Hematopoietic multipotent progenitor cell treated with erythropoietin and hydrocortisone succinate and interleukin-3 and kit ligand, for 8 days (in vitro differentiated cells): ENCODE measurements at regions not wholly inside any gene's neighbourhood (a gene's known extent, or its start where the extent isn't known, plus 50 kb on each side); places are given as distances from the start of the nearest gene placed in this dataset.
"Not testable (repeated sequence)": the region's sequence is repeated elsewhere in the genome, so short reads cannot be mapped to it uniquely, and the experiment has no call there.

ENCODE experiments used
- DNase-seq: peaks from one replicate; pipeline ENCODE4 v3.0.0-alpha.2; 2015

DNA sequence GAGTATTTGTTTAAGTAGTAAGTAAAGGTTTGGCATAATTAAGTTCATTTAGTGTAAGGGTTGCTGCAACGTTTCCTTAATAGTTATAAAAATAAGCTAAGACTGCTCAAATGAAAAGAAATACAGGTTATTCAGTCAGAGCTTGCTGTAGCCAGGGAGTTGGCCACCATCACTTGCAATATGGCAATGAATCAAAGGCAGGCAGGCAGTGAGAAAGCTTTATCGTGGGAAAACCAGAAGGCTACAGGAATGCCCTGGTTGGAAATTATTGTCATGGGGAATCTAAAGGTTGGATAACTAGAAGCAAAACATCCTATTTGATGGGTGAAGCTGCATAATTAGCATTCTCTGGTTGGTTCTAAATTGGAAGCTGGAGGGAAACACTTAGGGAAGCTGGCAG, 1286.4 kb upstream of the CDH18 start:
- DNase-seq, result not testable (repeated sequence)

DNA sequence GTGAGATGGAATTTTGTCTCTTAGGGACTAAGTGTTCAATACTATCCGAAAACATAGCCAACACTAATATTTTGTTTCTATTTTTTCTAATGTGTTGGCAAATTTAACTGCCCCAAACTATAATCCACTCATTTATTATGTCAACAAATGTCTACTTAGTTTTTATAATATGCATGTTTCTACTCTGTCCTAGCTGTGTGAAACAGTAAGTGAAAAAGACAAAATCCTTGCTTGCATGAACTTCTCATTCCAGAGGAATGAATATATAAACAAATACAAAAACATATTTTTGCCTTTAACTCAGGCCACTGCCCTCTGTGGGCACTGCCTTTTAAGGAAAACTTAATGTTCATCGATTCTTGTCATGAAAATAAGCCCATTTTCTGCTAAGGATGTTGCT, 1275.4 kb upstream of the CDH18 start:
- DNase-seq, result no peak

DNA sequence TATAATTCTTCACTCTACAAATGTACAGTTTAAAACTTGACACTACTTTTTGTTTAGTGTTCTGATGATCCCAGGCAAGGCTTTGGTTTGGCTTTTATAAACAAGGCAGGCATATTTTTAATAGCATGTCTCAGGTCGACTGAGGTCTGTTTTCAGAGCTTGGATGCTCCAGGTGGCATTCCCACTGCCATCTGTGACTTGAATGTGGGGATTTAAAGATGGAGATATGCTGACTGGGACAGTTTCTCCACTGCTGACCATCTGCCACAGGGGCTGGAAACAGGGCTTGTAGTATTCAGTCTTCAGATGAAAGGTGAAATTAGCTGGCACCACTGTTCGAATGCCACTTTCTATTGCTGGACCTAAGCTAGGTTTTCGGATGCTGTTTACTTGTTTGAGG, 1266.2 kb upstream of the CDH18 start:
- no peak for DNase-seq

DNA sequence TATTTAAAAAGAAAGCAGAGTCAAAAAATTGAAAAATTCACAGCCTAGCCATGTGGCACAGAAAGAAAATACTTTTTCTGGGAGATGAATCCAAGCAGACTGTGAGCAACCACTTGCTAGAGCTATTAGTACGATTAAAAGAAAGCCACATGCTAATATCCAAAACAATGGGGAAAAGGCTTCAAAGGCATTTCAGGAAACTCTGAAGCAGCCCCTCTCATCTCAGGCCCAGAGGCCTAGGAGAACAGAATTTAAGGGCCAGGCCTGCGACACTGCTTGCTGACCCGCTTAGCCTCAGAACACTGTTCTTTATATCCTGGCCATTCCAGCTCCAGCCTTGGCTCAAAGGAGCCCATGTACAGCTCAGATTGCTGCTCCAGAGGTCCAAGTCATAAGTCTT, 1257.0 kb upstream of the CDH18 start:
- no peak for DNase-seq

DNA sequence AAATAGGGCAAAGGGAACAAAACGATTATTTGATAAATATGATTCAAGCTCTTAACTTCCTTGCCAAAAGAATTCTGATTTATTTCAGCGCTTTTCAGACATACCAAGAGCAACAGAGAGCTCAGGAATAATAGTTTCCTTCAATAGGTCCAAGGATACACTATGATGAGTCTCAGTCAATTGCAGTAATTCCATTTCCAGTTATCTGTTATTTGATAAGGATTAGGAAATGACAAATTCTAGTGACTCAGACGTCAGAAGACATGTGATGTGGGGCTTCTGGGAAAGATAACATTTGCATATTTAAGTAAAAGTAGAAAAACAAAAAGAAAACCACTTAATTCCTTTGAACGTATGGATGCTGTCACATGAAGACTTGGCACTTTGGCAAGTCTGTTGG, 1250.8 kb upstream of the CDH18 start:
- DNase-seq, result no peak

DNA sequence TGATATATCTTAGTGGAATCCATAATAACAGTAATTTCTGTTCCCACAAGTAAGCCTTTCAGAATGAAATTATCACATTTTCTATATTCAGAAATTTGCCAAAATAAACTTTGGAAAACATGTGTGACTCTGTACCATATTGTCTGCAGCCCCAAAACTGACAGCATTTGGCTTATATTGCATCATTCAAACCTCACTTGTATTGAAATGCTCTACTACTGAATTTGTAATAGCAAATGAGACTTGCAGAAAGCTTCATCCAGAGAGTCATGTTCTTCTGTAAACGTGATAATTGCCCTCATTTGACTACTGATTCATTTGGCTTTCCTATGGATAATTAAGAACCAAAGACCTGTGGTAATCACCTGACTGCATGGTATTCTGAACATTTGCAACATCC, 1249.5 kb upstream of the CDH18 start:
- DNase-seq, result no peak

DNA sequence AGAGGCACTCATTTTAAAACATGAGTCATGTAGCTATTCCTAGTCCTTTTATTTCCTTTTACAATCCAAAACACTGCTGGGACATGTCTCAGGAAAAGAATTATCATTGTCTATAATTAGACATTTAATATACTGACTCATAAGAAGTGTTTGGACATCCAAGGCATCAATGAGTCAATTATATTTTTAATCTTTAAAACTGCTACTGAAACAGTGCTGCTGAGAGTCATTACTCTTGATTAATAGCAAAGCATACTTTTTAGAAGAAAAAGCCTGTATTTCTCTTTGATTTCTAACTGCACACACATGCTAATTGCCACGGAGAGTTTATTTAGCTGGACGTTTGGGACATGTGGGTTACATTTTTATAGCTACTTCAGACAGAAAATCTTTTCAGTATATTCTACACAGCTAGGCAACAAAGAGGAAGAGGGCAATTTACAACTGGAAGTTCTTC, 1249.0 kb upstream of the CDH18 start:
- DNase-seq, result no peak

DNA sequence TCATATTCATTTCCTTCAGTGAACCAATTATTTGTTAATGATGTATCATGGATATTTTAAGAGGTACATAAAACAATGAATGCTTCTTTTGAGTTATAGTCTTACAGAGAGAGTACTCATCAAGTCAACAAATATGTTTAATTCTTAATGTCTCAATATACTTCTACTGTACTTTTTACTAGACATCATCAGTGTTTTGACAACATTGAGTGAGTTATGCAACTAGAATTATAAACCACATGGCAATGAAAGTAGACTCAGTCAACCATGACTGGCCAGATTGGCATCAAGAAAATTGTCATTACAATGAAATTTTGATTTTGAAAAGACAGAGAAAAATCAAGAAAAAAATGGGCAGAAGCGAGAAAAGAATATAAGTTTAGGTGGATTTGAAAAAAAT, 1248.1 kb upstream of the CDH18 start:
- no peak for DNase-seq

DNA sequence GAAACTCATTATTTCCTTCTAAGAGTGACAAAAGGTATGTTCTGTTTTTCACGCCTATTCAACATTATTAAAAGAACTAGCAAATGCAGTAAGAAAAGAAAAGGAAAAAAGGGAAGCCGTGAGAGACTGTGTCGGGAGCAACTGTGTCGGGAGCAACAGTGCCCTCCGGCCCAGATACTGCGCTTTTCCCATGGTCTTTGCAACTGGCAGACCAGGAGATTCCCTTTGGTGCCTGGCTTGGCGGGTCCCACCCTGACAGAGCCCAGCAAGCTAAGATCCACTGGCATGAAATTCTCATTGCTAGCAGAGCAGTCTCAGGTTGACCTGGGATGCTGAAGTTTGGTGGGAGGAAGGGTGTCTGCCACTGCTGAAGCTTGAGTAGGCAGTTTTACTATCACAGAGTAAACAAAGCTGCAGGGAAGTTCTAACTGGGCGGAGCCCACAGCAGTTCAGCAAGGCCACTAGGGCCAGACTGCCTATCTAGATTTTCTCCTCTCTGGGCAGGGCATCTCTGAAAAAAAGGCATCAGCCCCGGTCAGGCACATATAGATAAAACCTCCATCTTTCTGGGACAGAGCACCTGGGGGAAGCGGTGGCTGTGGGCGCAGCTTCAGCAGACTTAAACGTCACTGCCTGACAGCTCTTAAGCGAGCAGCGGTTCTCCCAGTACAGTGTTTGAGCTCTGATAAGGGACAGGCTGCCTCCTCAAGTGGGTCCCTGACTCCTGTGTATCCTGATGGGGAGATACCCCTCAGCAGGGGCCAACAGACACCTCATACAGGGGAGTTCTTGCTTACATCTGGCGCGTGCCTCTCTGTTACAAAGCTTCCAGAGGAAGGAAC, 1237.4 kb upstream of the CDH18 start:
- no peak for DNase-seq

DNA sequence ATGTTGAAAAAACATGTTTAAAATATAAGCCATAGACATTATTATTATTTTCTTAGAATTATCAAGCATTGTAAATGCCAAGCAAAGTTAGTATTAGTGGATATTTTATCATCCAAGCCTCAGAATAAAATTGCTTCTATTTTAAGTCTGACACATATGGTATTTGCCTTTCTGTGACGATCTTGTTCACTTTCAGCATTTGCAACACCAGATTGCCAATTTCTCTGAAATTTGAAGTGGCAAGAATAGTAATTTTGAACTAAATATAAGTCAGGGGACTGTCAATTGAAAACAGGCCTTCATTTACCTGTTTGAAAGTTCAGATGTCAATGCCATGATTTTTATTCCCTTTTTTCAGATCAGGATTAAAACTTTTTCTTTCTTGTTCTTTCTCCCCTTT, 1233.6 kb upstream of the CDH18 start:
- no peak for DNase-seq

DNA sequence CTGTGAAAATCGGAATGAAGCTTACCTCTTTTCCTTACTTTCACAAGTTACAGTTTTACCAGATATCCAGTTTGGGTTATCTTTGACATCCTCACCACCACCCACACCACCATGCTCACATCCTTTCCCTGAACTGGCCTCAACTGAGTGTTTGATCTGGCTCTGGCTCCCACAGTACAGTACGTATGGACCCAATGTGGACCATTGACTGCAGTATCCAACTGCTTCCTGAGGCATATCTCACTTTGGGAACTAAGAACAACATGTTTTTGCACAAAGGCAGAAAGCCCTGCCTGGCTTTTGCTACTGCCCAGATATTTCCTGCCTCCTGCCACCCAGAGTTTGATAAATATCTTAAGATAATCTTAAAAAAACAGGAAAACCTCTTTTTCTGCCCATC, 1232.0 kb upstream of the CDH18 start:
- no peak for DNase-seq

DNA sequence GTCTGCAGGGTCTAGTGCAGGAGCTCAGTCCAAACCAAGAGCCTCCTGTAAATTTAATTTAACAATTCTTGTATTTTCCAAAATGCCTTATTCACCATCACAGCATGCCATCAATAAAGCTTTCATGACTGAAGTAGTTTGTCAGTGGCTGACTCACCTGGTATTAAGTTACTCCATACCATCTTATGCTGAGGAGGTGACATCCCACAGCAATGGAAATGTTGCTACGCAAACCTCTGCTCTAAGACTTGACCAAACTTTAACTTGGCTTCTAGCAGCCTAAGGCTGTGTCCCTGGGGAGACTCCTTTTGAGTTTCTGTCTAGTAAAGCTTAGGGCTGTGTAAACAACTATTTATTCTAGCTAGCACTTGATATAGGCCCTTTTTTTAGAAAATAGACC, 1231.3 kb upstream of the CDH18 start:
- no peak for DNase-seq

DNA sequence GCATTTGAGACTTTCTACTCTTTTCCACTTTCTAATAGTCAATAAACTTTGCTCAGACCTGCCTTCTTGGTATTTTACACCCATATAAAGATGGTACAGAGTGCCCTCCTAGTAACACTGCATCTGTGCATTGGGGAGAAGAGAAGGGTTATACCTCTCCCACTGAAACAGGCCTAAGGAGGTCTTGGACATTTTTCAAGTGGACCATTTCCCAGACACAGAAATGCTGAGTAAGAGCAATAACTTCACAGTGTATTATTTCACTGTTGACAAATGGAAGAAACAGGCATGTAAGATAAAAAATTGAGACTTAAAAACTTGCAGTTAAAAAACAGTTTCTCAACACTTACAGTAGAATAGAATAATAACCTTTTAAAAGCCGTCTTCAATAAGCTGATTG, 1224.0 kb upstream of the CDH18 start:
- DNase-seq, result no peak

DNA sequence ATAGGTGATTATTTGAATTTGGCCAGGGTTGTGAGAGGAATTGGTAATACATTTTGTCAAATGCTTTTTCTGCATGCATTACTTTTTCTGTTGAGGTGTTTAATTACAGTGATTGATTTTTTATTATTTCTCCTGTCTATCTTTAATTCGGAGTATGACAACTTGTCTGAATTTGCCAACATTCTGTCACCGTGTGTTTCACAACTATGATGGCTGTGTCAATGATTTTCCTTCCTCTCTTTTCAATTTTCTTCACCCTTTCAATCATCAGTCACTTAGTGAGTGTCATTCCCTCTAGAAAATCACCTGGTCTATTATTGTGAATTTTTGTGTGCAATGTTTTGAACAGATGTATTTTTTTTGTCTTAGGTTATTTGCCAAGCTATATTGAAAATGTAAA, 1221.4 kb upstream of the CDH18 start:
- no peak for DNase-seq

DNA sequence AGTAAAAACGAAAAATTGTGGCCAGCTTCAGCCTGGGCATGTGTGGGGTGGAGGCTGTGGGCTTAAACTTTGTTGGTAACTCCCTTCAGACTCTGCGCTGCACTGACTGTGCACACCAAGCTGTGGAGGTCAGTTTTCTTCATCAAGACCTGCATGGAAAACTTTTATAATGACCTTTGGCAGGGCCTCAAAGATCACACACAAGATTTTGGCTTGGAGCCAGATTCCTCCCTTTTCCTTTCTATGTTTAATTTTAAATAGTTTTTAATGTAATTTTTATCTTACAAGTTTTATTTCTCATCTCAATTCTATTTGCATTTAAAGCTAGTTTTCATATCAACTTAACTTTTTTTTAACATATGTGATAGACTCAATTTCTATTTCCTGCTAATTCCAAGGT, 1211.1 kb upstream of the CDH18 start:
- DNase-seq, result no peak

DNA sequence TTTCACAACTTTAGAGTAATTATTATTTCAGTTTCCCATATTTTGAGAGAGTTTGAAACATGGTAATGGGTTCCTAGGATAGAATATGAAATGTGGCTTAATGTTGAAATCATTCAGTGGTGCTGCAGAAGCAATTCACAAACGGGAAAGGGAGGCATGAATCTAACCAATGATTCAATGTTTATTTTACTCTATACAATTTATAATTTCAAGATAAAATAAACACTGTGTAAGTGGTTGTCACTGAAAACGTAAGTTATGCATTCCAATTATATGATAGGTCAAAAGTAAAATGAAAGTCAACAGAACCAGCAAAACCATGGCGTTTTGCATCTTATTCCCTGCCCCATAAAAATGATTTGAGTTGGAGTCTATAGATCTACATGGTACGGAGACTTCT, 1207.1 kb upstream of the CDH18 start:
- DNase-seq, result no peak

DNA sequence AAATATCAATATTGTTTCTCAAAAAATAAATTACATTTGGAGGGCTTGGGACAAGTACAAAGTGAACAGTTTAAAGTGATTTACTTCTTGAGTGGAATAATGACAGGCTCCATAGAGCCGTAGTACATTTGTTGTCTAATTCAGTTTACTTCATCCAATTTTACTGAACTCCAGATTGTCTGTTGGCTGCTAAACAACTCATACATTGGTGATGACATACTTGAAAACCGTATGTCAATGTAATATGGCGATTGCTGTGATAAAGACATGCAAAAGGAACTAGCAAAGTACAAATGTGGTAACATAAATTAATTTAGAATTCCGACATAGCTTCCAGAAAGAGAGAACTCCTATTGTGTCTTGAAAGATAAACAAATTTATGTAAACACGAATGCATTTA, 1197.5 kb upstream of the CDH18 start:
- no peak for DNase-seq

DNA sequence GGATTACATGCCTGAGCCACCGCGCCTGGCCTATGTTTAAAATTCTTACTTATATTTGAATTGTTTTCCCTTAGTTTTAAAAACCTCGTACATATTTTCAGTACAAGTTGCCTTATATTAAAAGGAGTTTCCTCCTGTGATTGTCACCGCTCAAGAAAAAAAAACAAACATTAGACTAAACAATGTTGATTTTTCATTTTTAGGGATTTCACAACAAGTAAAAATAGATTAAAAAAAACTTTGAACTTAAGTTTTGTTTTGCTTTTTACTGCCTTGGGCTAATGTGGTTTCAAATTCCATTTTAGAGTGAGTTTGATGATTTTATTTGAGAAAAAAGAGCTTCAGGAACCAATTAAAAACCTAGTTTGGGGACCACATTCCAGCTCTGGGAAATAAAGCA, 1196.6 kb upstream of the CDH18 start:
- no peak for DNase-seq

DNA sequence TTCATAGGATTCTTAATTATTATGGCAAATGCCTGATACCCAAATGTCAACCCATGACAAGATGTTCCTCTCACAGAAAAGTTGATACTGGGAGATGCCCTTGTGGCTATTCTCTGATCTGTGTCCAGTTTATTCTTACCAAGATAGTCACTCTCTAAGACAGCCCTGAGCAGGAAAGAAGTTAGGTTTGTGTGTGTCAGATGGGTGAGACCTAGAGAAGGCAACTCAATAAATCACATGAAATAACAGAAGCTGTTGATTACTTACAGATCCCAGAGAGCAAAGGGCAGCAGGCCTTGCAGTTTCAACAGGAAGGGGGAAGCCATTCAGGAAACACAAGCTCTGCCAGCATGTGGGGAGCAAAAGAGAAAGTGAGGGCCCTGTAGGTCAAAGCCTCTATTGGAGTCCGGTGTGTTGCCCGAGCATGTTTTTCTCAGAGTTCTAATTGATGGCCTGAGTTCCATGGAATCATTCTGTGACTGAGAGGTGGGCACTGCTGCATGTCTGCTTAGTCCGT, 1193.7 kb upstream of the CDH18 start:
- no peak for DNase-seq

DNA sequence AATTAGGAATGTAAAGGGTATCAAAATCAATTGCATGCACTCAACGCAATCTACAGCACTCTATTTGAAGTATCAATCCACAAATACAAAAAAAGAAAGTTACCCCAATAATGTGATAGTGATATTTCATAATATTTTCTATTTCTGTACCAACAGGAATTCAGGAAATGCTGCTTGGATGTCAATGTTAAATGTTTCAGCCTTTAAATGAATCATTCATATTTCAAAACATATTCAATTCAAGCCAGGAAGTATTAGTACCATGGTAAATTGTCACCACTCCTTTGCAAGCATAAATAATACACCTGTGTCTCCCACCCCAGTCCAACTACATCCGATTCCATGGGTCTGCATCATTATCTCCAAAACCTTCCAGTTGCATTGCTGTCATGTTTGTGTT, 1185.5 kb upstream of the CDH18 start:
- no peak for DNase-seq

DNA sequence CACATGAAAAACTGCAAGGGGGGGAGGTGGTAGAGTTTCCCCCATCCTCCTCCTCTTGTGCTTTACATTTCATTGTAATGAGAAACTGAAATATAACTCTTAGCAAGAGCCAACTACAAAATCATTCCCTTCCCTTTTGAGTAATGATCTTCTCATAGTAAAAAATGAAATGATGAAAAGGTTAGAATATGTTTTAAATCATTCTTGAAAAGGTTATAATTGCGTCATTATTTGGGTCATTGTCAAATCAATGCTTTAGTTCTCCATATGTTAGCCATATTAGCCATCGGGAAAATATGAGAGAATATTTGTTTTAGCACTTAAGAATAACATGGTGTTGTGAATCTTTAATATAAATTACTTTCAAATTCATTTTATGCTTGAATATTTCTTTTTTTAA, 1185.0 kb upstream of the CDH18 start:
- DNase-seq, result no peak

DNA sequence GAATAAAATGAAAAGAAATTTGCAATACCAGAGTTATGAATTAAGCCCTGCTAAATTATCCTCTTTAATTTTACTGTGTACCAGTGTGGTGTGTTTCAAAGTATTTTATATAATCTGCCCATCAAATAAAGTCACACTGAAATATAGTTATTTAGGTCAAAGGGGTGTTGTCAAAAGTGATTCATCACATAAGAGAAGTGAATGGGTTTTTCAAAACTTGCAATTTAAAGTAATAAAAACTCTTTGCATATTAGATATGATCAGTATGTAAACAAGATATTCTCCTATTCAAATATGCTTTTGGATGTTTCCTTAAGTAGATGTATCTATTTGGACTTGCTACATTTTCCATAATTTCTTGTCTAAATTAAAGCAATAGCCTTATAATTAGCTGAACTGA, 1183.0 kb upstream of the CDH18 start:
- no peak for DNase-seq

DNA sequence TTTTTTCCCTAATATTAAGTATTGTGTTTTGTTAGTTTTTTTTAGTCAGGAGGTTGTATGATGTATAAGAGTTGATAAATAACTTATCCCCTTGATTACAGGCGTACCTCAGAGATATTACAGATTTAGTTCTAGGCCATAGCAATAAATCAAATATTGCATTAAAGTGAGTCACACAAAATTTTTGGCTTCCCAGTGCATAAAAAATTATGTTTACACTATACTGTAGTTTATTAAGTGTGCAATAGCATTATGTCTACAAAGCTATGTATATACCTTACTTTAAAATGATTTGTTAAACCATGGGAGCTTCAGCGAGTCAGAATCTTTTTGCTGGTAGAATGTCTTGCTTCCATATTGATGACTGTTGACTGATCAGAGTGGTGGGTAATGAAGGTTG, 1180.6 kb upstream of the CDH18 start:
- no peak for DNase-seq

DNA sequence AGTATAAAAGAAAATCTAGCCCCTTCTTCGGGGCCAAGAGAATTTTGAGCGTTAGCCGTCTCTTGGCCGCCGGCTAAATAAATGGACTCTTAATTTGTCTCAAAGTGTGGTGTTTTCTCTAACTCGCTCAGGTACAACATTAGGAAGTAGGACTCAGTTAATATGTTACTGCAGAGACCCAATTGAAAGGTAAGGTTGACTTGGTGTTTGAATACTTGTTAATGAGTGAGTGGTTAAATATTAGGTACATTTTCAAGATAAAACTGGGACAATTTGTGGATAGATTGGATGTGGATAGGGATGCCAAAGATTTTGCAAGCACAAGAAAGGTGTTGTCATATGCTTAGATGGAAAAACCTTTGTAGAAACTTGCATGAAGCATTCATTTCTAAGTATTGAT, 1177.3 kb upstream of the CDH18 start:
- no peak for DNase-seq

DNA sequence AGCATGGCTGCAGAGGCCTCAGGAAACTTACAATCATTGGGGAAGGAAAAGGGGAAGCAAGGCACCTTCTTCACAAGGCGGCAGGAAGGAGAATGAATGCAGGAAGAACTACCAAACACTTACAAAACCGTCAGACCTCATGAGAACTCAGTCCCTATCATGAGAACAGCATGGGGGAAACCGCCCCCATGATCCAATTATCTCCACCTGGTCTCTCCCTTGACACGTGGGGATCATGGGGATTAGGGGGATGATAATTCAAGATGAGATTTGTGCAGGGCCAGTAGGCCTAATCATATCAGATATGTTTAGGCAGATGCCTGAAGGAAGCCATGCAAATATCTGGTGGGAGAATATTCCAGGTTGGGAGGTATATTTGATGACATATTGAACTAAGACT, 1176.4 kb upstream of the CDH18 start:
- DNase-seq, result no peak
